ENCODE measurements at regions not wholly inside any gene's neighbourhood (a gene's known extent, or its start where the extent isn't known, plus 50 kb on each side); places are given as distances from the start of the nearest gene placed in this dataset.

DNA sequence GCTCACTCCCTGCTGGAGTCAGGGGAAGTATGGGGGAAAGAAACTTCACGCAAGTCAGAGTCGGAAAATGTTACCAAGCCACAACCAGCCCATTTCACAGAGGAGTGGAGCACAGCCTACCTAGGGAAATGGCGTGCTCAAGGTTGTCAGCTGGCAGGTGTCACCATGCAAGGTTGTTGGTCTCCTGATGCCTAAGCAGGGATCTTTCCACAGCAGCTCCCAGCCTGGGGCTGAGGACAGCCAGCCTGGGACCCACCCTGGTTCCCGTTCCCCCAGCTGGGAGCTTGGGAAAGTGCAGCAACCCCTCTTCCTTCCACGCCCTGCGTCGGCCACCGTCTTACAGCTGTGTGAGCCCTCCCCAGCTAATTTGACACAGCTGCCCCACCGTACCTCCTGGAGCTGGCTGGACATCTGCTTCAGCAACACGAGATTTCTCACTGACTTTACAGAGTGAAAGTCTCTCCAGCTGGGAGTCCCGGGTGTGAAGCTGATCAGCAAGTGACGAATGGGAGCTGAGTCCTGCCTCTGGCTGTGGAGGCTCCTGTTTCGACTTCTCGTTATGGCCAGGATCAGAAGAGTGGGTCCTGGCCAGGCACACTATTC is 224.6 kb upstream of the RAB4A start:
- CTCF ChIA-PET, result no interaction called here
- ATAC-seq (no peak), DNase-seq (ENCODE audit: low read depth, low spot score) (no peak)
- Histone ChIP-seq H3K4me1 (ENCODE audit: control insufficient read depth, insufficient read depth, low read length) (no peaks in the 10 kb centered on the region), H3K9me3 (ENCODE audit: control insufficient read depth, insufficient read depth, low read depth, low read length) (no peaks in the 10 kb centered on the region), H3K4me3 (ENCODE audit: low read depth in 2 of 2, low read length in 2 of 2) (no peak overlapping the region), H3K27me3 (ENCODE audit: control insufficient read depth, insufficient read depth, low read length) (peaks cover 4% of the 10 kb centered on the region; the same call in 1 of the 2 replicates), H3K27ac (ENCODE audit: low read length) (no peak overlapping the region), H3K36me3 (ENCODE audit: control insufficient read depth, insufficient read depth, low read length) (no peaks in the 10 kb centered on the region)
- POLR2A ChIA-PET, result no interaction called here
- in situ Hi-C loops (cut with HindIII; ENCODE audit: low pct_unique_long_range_greater_than_20kb, low sequenced_read_pairs), result no loop called here
- TF ChIP-seq SIN3A (IDR thresholded peaks at IDR 0.05; ENCODE audit: borderline replicate concordance, insufficient read depth, low read depth, low read length) (no peak), POLR2AphosphoS5 (IDR thresholded peaks at IDR 0.05; ENCODE audit: low read depth, low read length) (no peak), REST (IDR thresholded peaks at IDR 0.05; ENCODE audit: insufficient read depth in 1 of 2, low read depth in 2 of 2, low read length in 1 of 2) (no peak), CTCF (IDR thresholded peaks at IDR 0.05) (no peak), TCF7L2 (IDR thresholded peaks at IDR 0.05; ENCODE audit: low read depth, low read length) (no peak)
- intact Hi-C loops (cut with micrococcal nuclease; ENCODE audit: unreplicated experiment), result no loop called here
- no TSS peak for BruUV-seq (replicated peaks)

GRCh38 chr1:229047161-229047839 is 223.6 kb upstream of the RAB4A start:
- H3K9me3 ChIP-seq (ENCODE audit: control insufficient read depth, insufficient read depth, low read depth, low read length), result no peaks in the 10 kb centered on the region
- ChIA-PET POLR2A (no interaction called here), CTCF (no interaction called here)
- no peaks in the 10 kb centered on the region for H3K36me3 ChIP-seq (ENCODE audit: control insufficient read depth, insufficient read depth, low read length)
- DNase-seq (ENCODE audit: low read depth, low spot score) (no peak), ATAC-seq (no peak)
- no peak overlapping the region for H3K4me3 ChIP-seq (ENCODE audit: low read depth in 2 of 2, low read length in 2 of 2)
- H3K4me1 ChIP-seq (ENCODE audit: control insufficient read depth, insufficient read depth, low read length), result no peaks in the 10 kb centered on the region
- in situ Hi-C loops (cut with HindIII; ENCODE audit: low pct_unique_long_range_greater_than_20kb, low sequenced_read_pairs) (no loop called here), intact Hi-C loops (cut with micrococcal nuclease; ENCODE audit: unreplicated experiment) (no loop called here)
- no peak overlapping the region for H3K27ac ChIP-seq (ENCODE audit: low read length)
- no TSS peak for BruUV-seq (replicated peaks)
- TF ChIP-seq TCF7L2 (IDR thresholded peaks at IDR 0.05; ENCODE audit: low read depth, low read length) (no peak), POLR2AphosphoS5 (IDR thresholded peaks at IDR 0.05; ENCODE audit: low read depth, low read length) (no peak), REST (IDR thresholded peaks at IDR 0.05; ENCODE audit: insufficient read depth in 1 of 2, low read depth in 2 of 2, low read length in 1 of 2) (no peak), CTCF (IDR thresholded peaks at IDR 0.05) (no peak), SIN3A (IDR thresholded peaks at IDR 0.05; ENCODE audit: borderline replicate concordance, insufficient read depth, low read depth, low read length) (no peak)
- H3K27me3 ChIP-seq (ENCODE audit: control insufficient read depth, insufficient read depth, low read length), result peaks cover 4% of the 10 kb centered on the region; the same call in 1 of the 2 replicates

All from Panc1 (cell line).